HEK293 (cell line): ENCODE measurements at regions not wholly inside any gene's neighbourhood (a gene's known extent, or its start where the extent isn't known, plus 50 kb on each side); places are given as distances from the start of the nearest gene placed in this dataset.

ENCODE experiments used
- CTCF ChIA-PET: fragments of 350-600 bp; formaldehyde crosslinking; extraction: SDS; loops from one replicate; lab custom pipeline; 2021; ENCODE audit warnings: antibody characterized with exemption; lab: Yijun Ruan, JAX
- POLR2A ChIA-PET: fragments of 300-600 bp; formaldehyde crosslinking; extraction: SDS; loops from one replicate; lab custom pipeline; 2020; ENCODE audit warnings: antibody characterized with exemption, inconsistent platforms; lab: Yijun Ruan, JAX
- H3K27ac ChIP-seq: fragments of 200-500 bp; sonication (Bioruptor generic); 2 replicates; pipeline ENCODE4 v1.5.1; 2014; ENCODE audit warnings: low read depth, low read length, control low read depth, inconsistent platforms; ENCODE audit errors: extremely low read depth
- H3K36me3 ChIP-seq, 2 experiments: fragments of 200-500 bp in 1 of 2; sonication (Bioruptor generic) in 1 of 2; 1 replicate in 1 of 2; 2 replicates in 1 of 2; pipeline ENCODE4 v1.5.1; 2014 to 2017; ENCODE audit warnings: inconsistent platforms in 2 of 2, low read length in 2 of 2; ENCODE audit not compliant: control insufficient read depth in 2 of 2, insufficient read depth in 1 of 2
- H3K4me1 ChIP-seq: fragments of 200-500 bp; sonication (Bioruptor generic); 2 replicates; pipeline ENCODE4 v1.5.1; 2014; ENCODE audit warnings: mild to moderate bottlenecking, low read length, inconsistent platforms; ENCODE audit not compliant: control insufficient read depth, insufficient read depth
- H3K4me3 ChIP-seq: 2 replicates; pipeline ENCODE4 v1.5.1; 2011; ENCODE audit warnings: low read depth, mild to moderate bottlenecking, control low read depth, low read length, moderate library complexity
- H3K9me3 ChIP-seq: fragments of 200-500 bp; sonication (Bioruptor generic); 2 replicates; pipeline ENCODE4 v1.5.1; 2014; ENCODE audit warnings: low read depth, low read length, inconsistent platforms; ENCODE audit not compliant: control insufficient read depth, insufficient read depth
- FEZF1 ChIP-seq: fragments of 450-650 bp; formaldehyde crosslinking; IDR thresholded peaks from 2 replicates; pipeline ENCODE4 v1.5.1; 2016; ENCODE audit warnings: missing biosample characterization, missing genetic modification characterization
- GFI1B ChIP-seq: fragments of 450-650 bp; formaldehyde crosslinking; IDR thresholded peaks from 2 replicates; pipeline ENCODE4 v1.5.1; 2016; ENCODE audit warnings: missing biosample characterization, missing genetic modification characterization
- KLF8 ChIP-seq: fragments of 450-650 bp; formaldehyde crosslinking; IDR thresholded peaks from 2 replicates; pipeline ENCODE4 v1.5.1; 2016; ENCODE audit warnings: missing biosample characterization, missing genetic modification characterization
- KLF9 ChIP-seq: fragments of 450-650 bp; formaldehyde crosslinking; IDR thresholded peaks from 2 replicates; pipeline ENCODE4 v1.5.1; 2016; ENCODE audit warnings: missing biosample characterization, missing genetic modification characterization, low read depth
- MYNN ChIP-seq: fragments of 450-650 bp; formaldehyde crosslinking; IDR thresholded peaks from 2 replicates; pipeline ENCODE4 v1.5.1; 2016; ENCODE audit warnings: missing biosample characterization, missing genetic modification characterization, borderline replicate concordance
- PATZ1 ChIP-seq: fragments of 450-650 bp; formaldehyde crosslinking; IDR thresholded peaks from 2 replicates; pipeline ENCODE4 v1.5.1; 2016; ENCODE audit warnings: missing biosample characterization, missing genetic modification characterization
- PRDM2 ChIP-seq: fragments of 450-650 bp; formaldehyde crosslinking; IDR thresholded peaks from 2 replicates; pipeline ENCODE4 v1.5.1; 2016; ENCODE audit warnings: missing biosample characterization, missing genetic modification characterization, borderline replicate concordance
- SP2 ChIP-seq: fragments of 450-650 bp; formaldehyde crosslinking; IDR thresholded peaks from 2 replicates; pipeline ENCODE4 v1.5.1; 2016; ENCODE audit warnings: missing biosample characterization, missing genetic modification characterization
- TRIM28 ChIP-seq: IDR thresholded peaks from 2 replicates; pipeline ENCODE4 v1.6.1; 2011; ENCODE audit warnings: low read length, control low read depth, borderline replicate concordance
- ZBTB20 ChIP-seq: fragments of 450-650 bp; formaldehyde crosslinking; IDR thresholded peaks from 2 replicates; pipeline ENCODE4 v1.5.1; 2016; ENCODE audit warnings: missing biosample characterization, missing genetic modification characterization
- ZBTB26 ChIP-seq: fragments of 450-650 bp; formaldehyde crosslinking; optimal IDR thresholded peaks from 2 replicates; pipeline ENCODE3; 2016; ENCODE audit warnings: missing biosample characterization, mild to moderate bottlenecking, missing genetic modification characterization
- ZBTB48 ChIP-seq: fragments of 450-650 bp; formaldehyde crosslinking; IDR thresholded peaks from 2 replicates; pipeline ENCODE4 v1.5.1; 2016; ENCODE audit warnings: missing biosample characterization, missing genetic modification characterization
- ZIC2 ChIP-seq: fragments of 450-650 bp; formaldehyde crosslinking; IDR thresholded peaks from 2 replicates; pipeline ENCODE4 v1.5.1; 2016; ENCODE audit warnings: missing biosample characterization, missing genetic modification characterization
- ZNF133 ChIP-seq: fragments of 450-650 bp; formaldehyde crosslinking; IDR thresholded peaks from 2 replicates; pipeline ENCODE4 v1.5.1; 2016; ENCODE audit warnings: missing biosample characterization, missing genetic modification characterization
- ZNF214 ChIP-seq: fragments of 450-650 bp; formaldehyde crosslinking; IDR thresholded peaks from 2 replicates; pipeline ENCODE4 v1.5.1; 2017; ENCODE audit warnings: missing biosample characterization, mild to moderate bottlenecking, missing genetic modification characterization, borderline replicate concordance
- ZNF292 ChIP-seq: fragments of 450-650 bp; formaldehyde crosslinking; IDR thresholded peaks from 2 replicates; pipeline ENCODE4 v1.5.1; 2016; ENCODE audit warnings: low read depth, missing biosample characterization, missing genetic modification characterization, borderline replicate concordance
- ZNF449 ChIP-seq: fragments of 450-650 bp; formaldehyde crosslinking; IDR thresholded peaks from 2 replicates; pipeline ENCODE4 v1.5.1; 2017; ENCODE audit warnings: missing biosample characterization, mild to moderate bottlenecking, missing genetic modification characterization, moderate library complexity
- ZNF621 ChIP-seq: fragments of 450-650 bp; formaldehyde crosslinking; IDR thresholded peaks from 2 replicates; pipeline ENCODE4 v1.5.1; 2017; ENCODE audit warnings: missing biosample characterization, missing genetic modification characterization
- ZNF629 ChIP-seq: fragments of 450-650 bp; formaldehyde crosslinking; IDR thresholded peaks from 2 replicates; pipeline ENCODE4 v1.5.1; 2017; ENCODE audit warnings: missing biosample characterization, missing genetic modification characterization
- ZNF704 ChIP-seq: fragments of 450-650 bp; formaldehyde crosslinking; IDR thresholded peaks from 2 replicates; pipeline ENCODE4 v1.5.1; 2016; ENCODE audit warnings: missing biosample characterization, missing genetic modification characterization
- ZSCAN30 ChIP-seq: fragments of 450-650 bp; IDR thresholded peaks from 2 replicates; pipeline ENCODE4 v1.5.1; 2018; ENCODE audit warnings: missing biosample characterization, mild to moderate bottlenecking, missing genetic modification characterization, moderate library complexity

- no peak overlapping the region for H3K27ac ChIP-seq
- ChIA-PET CTCF (no interaction called here), POLR2A (no interaction called here)
- H3K4me1 ChIP-seq = no peaks in the 10 kb centered on the region
- TF ChIP-seq ZBTB48 (tag by site-specific recombination) = no peak
- H3K9me3 ChIP-seq = no peaks in the 10 kb centered on the region
- H3K36me3 ChIP-seq = no peaks in the 10 kb centered on the region
- no peak overlapping the region for H3K4me3 ChIP-seq
Observed at GRCh38 chr18:40079786-40080185, 1875.2 kb upstream of the PIK3C3 start.

GRCh38 chr18:40075616-40076015, 1879.4 kb upstream of the PIK3C3 start:
- H3K4me3 ChIP-seq = no peak overlapping the region
- H3K4me1 ChIP-seq = no peaks in the 10 kb centered on the region
- TF ChIP-seq FEZF1 (tag by site-specific recombination) (no peak), ZNF214 (tag by site-specific recombination) (no peak), SP2 (tag by site-specific recombination) (no peak), ZNF704 (tag by site-specific recombination) (no peak), MYNN (tag by site-specific recombination) (no peak), ZNF621 (tag by site-specific recombination) (no peak), KLF8 (tag by site-specific recombination) (no peak), ZNF449 (no peak), ZBTB26 (tag by site-specific recombination) (no peak), ZBTB20 (tag by site-specific recombination) (no peak), ZSCAN30 (tag by site-specific recombination) (no peak), ZIC2 (tag by site-specific recombination) (no peak), GFI1B (no peak), KLF9 (no peak), ZNF133 (tag by site-specific recombination) (no peak), ZNF292 (tag by site-specific recombination) (no peak), PRDM2 (tag by site-specific recombination) (no peak), ZNF629 (no peak), TRIM28 (no peak), PATZ1 (tag by site-specific recombination) (no peak)

More at GRCh38 chr18:40075616-40076015, 1879.4 kb upstream of the PIK3C3 start:
- H3K27ac ChIP-seq = no peak overlapping the region
- H3K36me3 ChIP-seq = no peaks in the 10 kb centered on the region
- ChIA-PET CTCF (no interaction called here), POLR2A (no interaction called here)
- H3K9me3 ChIP-seq = no peaks in the 10 kb centered on the region
